DND-41 (cell line): ENCODE measurements at regions not wholly inside any gene's neighbourhood (a gene's known extent, or its start where the extent isn't known, plus 50 kb on each side); places are given as distances from the start of the nearest gene placed in this dataset.

Experiments used
- ATAC-seq: fragments of 200-7000 bp; cut with Tn5 transposase; 3 replicates; pipeline ENCODE4 v1.9.1; 2021; ENCODE audit warnings: low read depth; ENCODE audit not compliant: insufficient read depth
- DNase-seq: peaks from one replicate; pipeline ENCODE4 v3.0.0-alpha.2; 2020
- H2AFZ ChIP-seq: 2 replicates; pipeline ENCODE4 v1.6.0; 2012; ENCODE audit warnings: low read depth, low read length
- H3K27ac ChIP-seq: 2 replicates; pipeline ENCODE4 v1.5.1; 2012; ENCODE audit warnings: low read length, inconsistent platforms
- H3K27me3 ChIP-seq: fragments of 200-600 bp; sonication (generic); 2 replicates; pipeline ENCODE4 v1.6.0; 2012; ENCODE audit warnings: low read length, mild to moderate bottlenecking, inconsistent platforms; ENCODE audit not compliant: insufficient read depth, poor library complexity
- H3K36me3 ChIP-seq: 2 replicates; pipeline ENCODE4 v1.5.1; 2012; ENCODE audit warnings: low read length, inconsistent platforms; ENCODE audit not compliant: insufficient read depth
- H3K4me1 ChIP-seq: 2 replicates; pipeline ENCODE4 v1.5.1; 2012; ENCODE audit warnings: mild to moderate bottlenecking, low read length; ENCODE audit not compliant: insufficient read depth
- H3K4me2 ChIP-seq: 2 replicates; pipeline ENCODE4 v1.6.0; 2012; ENCODE audit warnings: mild to moderate bottlenecking, moderate library complexity, low read length, inconsistent platforms; ENCODE audit not compliant: insufficient read depth
- H3K4me3 ChIP-seq, 2 experiments: fragments of 200-600 bp in 1 of 2; shearing (Covaris generic) in 1 of 2; 2 replicates each; pipeline ENCODE4 v1.5.1; 2012 to 2016; ENCODE audit warnings: inconsistent platforms in 2 of 2, low read length in 2 of 2, mild to moderate bottlenecking in 2 of 2, low read depth in 1 of 2, moderate library complexity in 1 of 2
- H3K79me2 ChIP-seq: 2 replicates; pipeline ENCODE4 v1.6.0; 2012; ENCODE audit warnings: low read length, inconsistent platforms; ENCODE audit not compliant: insufficient read depth
- H3K9ac ChIP-seq: 2 replicates; pipeline ENCODE4 v1.6.0; 2012; ENCODE audit warnings: low read depth, mild to moderate bottlenecking, inconsistent platforms, low read length, moderate library complexity
- H3K9me3 ChIP-seq: 2 replicates; pipeline ENCODE4 v1.5.1; 2012; ENCODE audit warnings: low read length, moderate library complexity, mild to moderate bottlenecking, inconsistent platforms; ENCODE audit not compliant: insufficient read depth, severe bottlenecking
- H4K20me1 ChIP-seq: 2 replicates; pipeline ENCODE4 v1.6.0; 2012; ENCODE audit warnings: low read length; ENCODE audit not compliant: insufficient read depth
- EZH2 ChIP-seq: IDR thresholded peaks from 3 replicates; pipeline ENCODE4 v1.6.1; 2012; ENCODE audit warnings: borderline replicate concordance, low read depth, mild to moderate bottlenecking, moderate library complexity, low read length, inconsistent platforms; ENCODE audit not compliant: severe bottlenecking
- TF ChIP-seq, protein P1 (sequence below): IDR thresholded peaks from 2 replicates; pipeline ENCODE4 v1.5.1; 2012; ENCODE audit warnings: borderline replicate concordance, low read length, moderate library complexity, mild to moderate bottlenecking; ENCODE audit not compliant: poor library complexity, severe bottlenecking; ENCODE audit errors: extremely low read depth

DNA sequence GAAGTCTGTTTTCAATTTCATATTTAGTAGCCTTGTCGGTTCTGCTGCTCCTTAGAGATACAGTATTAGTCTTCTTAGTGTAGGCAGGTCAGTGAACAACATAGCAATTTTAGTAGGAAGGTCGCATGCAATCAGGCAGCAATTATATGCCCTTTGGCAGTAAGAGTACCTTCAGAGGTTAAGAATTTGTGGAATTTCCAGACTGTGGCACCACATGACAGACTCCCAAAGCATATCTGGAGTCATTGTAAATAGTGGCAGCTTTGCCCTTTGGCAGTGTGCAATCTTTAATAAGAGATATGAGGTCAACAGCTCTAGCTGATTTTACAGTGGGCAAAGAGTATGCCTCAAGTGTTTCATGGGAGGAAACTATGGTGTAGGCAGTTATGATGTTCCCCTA is 1532.5 kb upstream of the CADM2 start:
- H3K79me2 ChIP-seq, result no peaks in the 10 kb centered on the region

DNA sequence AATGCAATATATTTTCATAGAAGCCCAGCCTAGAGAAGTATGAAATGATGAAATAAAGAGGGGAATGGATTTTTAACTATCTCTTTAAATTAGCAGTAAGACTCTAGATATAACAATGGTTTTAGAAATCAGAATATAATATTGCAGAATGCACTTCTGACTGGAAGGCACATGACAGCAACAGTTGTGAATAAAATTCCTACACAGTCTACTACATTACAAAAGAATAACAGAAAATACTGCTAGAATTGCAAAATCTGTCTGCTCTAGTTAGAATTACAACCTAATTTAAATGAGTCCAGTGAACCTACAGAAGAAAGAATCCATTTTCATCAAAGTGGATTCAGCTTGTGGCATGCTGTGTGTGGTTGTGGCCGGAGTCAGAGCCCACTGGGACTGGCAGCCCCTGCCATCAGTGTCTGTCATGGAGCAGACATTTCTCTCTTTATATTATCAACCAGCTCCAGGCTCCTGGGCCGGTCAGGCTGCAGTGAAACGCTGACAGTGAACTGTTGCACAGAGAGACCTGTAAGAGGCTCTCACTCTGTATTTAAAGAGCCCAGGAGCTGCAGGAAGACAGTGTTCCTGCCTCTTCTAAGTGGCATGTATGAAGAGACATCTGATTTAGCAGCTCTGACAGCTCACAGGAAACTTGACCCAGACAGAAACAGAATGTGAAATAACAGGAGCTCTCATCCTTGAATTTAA is 1523.8 kb upstream of the CADM2 start:
- H3K9me3 ChIP-seq, result no peaks in the 10 kb centered on the region
- H4K20me1 ChIP-seq, result no peaks in the 10 kb centered on the region
- H3K4me2 ChIP-seq, result peak overlapping the region; percentile 40
- peak overlapping the region; percentile 18; the same call in 1 of the 2 replicates for H3K9ac ChIP-seq
- peak; percentile 63 for ATAC-seq
- no peaks in the 10 kb centered on the region for H3K79me2 ChIP-seq
- H3K4me3 ChIP-seq, result no peak overlapping the region
- DNase-seq, result no peak
- TF ChIP-seq, protein P1, sequence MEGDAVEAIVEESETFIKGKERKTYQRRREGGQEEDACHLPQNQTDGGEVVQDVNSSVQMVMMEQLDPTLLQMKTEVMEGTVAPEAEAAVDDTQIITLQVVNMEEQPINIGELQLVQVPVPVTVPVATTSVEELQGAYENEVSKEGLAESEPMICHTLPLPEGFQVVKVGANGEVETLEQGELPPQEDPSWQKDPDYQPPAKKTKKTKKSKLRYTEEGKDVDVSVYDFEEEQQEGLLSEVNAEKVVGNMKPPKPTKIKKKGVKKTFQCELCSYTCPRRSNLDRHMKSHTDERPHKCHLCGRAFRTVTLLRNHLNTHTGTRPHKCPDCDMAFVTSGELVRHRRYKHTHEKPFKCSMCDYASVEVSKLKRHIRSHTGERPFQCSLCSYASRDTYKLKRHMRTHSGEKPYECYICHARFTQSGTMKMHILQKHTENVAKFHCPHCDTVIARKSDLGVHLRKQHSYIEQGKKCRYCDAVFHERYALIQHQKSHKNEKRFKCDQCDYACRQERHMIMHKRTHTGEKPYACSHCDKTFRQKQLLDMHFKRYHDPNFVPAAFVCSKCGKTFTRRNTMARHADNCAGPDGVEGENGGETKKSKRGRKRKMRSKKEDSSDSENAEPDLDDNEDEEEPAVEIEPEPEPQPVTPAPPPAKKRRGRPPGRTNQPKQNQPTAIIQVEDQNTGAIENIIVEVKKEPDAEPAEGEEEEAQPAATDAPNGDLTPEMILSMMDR, result no peak
- TF ChIP-seq EZH2, result no peak
- peaks cover 19% of the 10 kb centered on the region for H3K4me1 ChIP-seq
- H3K27ac ChIP-seq, result peak overlapping the region; percentile 63
- peak overlapping the region; percentile 68 for H2AFZ ChIP-seq
- no peaks in the 10 kb centered on the region for H3K36me3 ChIP-seq
- no peaks in the 10 kb centered on the region for H3K27me3 ChIP-seq

More for the DNA sequence above, 1532.5 kb upstream of the CADM2 start:
- no peaks in the 10 kb centered on the region for H3K9me3 ChIP-seq
- TF ChIP-seq EZH2, result no peak
- TF ChIP-seq, protein P1, result no peak
- no peak overlapping the region for H3K9ac ChIP-seq
- H4K20me1 ChIP-seq, result no peaks in the 10 kb centered on the region
- no peak overlapping the region for H2AFZ ChIP-seq
- ATAC-seq (no peak), DNase-seq (no peak)
- no peak overlapping the region for H3K4me3 ChIP-seq
- H3K27ac ChIP-seq, result no peak overlapping the region
- no peaks in the 10 kb centered on the region for H3K27me3 ChIP-seq
- H3K36me3 ChIP-seq, result no peaks in the 10 kb centered on the region
- H3K4me2 ChIP-seq, result no peak overlapping the region
- no peaks in the 10 kb centered on the region for H3K4me1 ChIP-seq

DNA sequence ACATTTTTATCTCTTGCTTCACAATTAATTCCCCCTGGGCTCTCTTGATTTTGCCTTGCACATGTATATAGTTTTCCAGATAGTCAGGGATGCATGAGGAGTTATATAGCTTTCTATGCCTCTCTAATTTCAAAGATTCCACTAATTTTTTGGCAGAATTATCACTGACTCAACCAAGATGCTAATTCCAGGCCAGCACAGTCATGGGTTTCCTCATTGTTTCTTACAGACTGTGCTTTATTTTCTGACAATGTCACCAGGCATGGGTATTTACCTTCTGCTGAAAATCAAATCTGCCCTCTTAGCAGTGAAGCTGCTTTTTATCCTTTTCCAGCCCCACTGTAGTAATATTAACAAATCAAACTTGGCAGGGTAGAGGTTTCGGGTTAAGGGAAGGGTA is 1520.6 kb upstream of the CADM2 start:
- H3K4me2 ChIP-seq, result no peak overlapping the region
- H2AFZ ChIP-seq, result no peak overlapping the region
- no peak for TF ChIP-seq EZH2
- TF ChIP-seq, protein P1, result no peak
- ATAC-seq (no peak), DNase-seq (no peak)
- H3K4me3 ChIP-seq, result no peak overlapping the region
- H3K36me3 ChIP-seq, result no peaks in the 10 kb centered on the region
- no peak overlapping the region for H3K27ac ChIP-seq
- no peak overlapping the region for H3K9ac ChIP-seq
- H3K9me3 ChIP-seq, result no peaks in the 10 kb centered on the region
- peaks cover 22% of the 10 kb centered on the region for H3K4me1 ChIP-seq
- no peaks in the 10 kb centered on the region for H3K79me2 ChIP-seq
- H3K27me3 ChIP-seq, result no peaks in the 10 kb centered on the region
- H4K20me1 ChIP-seq, result no peaks in the 10 kb centered on the region

DNA sequence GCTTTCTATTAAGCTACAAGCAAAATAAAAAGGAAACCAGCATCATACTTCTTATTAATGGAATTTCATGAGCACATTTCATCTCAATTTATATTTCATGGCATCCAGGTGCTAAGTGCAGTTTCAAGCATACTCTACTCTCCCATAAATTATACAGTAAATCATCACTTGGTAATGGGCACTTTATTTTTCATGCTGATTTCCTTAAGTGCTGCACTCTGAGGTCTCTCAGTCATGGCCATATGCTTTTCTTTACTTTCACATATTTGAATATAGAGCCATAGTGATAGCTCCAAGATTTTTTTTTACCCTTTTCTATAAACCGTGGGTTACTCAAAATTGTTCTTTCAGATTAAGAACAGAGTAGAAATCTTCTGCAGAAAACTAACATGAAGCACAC is 1505.7 kb upstream of the CADM2 start:
- H3K79me2 ChIP-seq, result no peaks in the 10 kb centered on the region
- no peak for ATAC-seq
- TF ChIP-seq, protein P1, result no peak
- TF ChIP-seq EZH2, result no peak
- no peak overlapping the region for H2AFZ ChIP-seq
- no peak for DNase-seq
- H3K36me3 ChIP-seq, result no peaks in the 10 kb centered on the region
- no peaks in the 10 kb centered on the region for H4K20me1 ChIP-seq
- H3K4me1 ChIP-seq, result no peaks in the 10 kb centered on the region
- no peaks in the 10 kb centered on the region for H3K9me3 ChIP-seq
- no peak overlapping the region for H3K27ac ChIP-seq
- no peak overlapping the region for H3K4me2 ChIP-seq
- no peak overlapping the region for H3K4me3 ChIP-seq
- H3K27me3 ChIP-seq, result no peaks in the 10 kb centered on the region
- no peak overlapping the region for H3K9ac ChIP-seq
